NCI-H1092 (cell line): ENCODE measurements at regions not wholly inside any gene's neighbourhood (a gene's known extent, or its start where the extent isn't known, plus 50 kb on each side); places are given as distances from the start of the nearest gene placed in this dataset.
"Not testable (repeated sequence)": the region's sequence is repeated elsewhere in the genome, so short reads cannot be mapped to it uniquely, and the experiment has no call there.

Source experiments
- DNase-seq: peaks from one replicate; lab custom pipeline; 2025; lab: John Stamatoyannopoulos, UW

DNA sequence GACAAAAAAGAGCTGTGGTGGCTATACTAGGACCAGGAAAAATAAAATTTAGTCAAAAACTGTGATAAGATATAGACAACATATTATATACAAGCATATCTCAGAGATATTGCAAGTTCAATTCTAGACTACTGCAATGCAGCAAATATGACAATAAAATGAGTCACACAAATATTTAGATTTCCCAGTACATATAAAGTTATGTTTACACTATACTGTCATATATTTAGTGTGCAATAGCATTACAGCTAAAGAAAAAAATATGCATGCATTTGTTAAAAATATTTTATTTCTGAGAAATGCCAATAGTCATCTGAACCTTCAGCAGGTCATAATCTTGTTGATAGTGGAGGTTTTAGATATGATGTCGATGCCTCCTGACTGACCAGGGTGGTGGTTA is 72.1 kb downstream of the AKR1C4 start:
- DNase-seq: no peak

DNA sequence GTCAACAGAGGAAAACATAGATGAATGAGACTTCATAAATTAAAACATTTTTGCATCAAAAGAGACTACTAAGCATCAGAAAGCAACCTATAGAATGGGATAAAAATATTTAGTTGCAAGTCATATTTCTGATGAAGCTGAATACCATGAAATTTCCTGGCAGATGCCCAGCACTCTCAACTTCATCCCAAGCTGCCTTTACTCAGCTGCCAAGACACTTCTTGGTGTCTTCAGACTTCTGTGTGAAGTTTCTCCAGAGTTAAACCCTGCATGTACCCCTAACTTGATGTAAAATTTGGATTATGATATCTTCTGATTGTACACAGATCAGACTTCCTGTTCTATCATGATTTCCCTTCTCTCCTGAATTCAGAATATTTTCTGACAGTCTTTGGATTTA is 73.2 kb downstream of the AKR1C4 start:
- DNase-seq: no peak

- no peak for DNase-seq
Measured at GRCh38 chr10:5271526-5271925, 74.9 kb downstream of the AKR1C4 start.

- no peak for DNase-seq
Measured at GRCh38 chr10:5272065-5272803, 75.6 kb downstream of the AKR1C4 start.

GRCh38 chr10:5274795-5275194 is 78.2 kb downstream of the AKR1C4 start:
- DNase-seq: no peak

DNA sequence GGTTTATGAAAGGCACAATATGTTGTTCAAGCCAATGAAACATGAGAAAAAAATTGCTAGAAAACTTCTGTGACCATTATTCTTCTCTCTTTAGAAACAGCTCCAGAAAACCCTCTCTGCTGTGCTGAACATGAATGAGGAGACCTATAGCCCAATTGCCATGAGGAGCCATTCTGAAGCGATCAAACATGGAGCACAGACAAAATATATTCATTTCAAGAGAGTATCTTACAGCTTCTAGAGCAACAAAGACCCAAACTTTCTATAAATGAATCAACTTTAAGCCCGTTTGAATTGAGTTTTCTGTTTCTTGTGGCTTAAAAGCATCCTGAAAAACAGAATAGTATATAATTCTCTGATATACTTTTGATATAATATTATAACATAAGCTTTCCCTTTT is 83.4 kb upstream of the UCN3 start:
- no peak for DNase-seq

GRCh38 chr10:5282137-5282536 is 82.6 kb upstream of the UCN3 start:
- no peak for DNase-seq

- peak; percentile 11 for DNase-seq
Measured at GRCh38 chr10:5283305-5284158, 81.2 kb upstream of the UCN3 start.

DNA sequence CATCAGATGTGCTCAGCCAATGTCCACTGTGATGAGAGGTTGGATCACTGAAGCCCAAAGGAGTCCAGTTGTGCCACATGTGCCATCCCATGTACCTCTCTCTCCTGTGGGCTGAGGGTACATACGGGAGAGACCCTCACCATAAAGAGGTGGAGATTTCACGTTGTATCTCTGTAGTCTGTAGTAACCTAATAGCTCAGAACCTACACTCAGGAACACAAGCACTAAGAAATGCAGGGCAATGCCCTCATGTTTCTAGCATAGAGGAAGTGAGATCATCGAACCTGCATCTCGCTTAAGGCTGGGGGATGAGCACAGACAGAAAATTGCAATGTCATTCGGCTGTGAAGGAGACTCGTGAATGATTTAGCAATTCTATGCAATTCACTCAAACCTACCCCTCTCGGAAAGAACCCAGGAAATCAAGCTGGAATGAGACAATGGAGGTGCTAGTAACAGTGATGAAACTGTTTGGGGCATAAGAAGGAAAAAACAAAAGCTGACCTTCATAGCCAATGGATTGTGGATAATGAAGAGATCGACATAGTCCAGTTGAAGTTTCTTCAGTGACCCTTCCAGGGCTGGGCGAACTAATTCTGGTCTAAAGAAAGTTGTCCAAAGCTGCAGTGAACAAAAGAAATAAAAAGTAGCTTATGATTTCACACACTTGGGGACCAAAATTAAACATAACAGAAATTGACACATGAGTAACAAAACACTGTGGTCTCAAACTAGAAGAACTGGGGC is 80.3 kb upstream of the UCN3 start:
- no peak for DNase-seq

DNA sequence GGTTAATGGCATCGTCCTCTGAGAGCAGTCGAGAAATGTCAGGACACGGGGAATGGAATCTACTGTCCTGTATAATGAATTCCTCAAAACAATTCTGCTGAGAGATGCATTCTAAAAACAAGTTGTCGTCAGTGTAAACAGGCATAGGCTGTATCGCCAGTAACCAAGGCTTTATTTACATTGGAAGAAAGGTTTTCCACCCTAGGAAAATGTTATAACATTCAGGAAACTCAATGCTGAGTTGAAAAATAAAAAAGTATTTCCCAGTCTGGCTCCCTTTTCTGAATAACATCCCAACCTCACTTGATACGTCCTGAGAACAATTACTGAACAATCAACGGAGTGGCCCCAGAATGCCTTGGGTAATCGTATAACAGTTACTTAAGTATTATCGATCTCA is 79.6 kb upstream of the UCN3 start:
- no peak for DNase-seq

- no peak for DNase-seq
Measured at GRCh38 chr10:5288359-5288758, 76.4 kb upstream of the UCN3 start.

- DNase-seq: not testable (repeated sequence)
Measured at GRCh38 chr10:5289228-5289627, 75.5 kb upstream of the UCN3 start.

DNA sequence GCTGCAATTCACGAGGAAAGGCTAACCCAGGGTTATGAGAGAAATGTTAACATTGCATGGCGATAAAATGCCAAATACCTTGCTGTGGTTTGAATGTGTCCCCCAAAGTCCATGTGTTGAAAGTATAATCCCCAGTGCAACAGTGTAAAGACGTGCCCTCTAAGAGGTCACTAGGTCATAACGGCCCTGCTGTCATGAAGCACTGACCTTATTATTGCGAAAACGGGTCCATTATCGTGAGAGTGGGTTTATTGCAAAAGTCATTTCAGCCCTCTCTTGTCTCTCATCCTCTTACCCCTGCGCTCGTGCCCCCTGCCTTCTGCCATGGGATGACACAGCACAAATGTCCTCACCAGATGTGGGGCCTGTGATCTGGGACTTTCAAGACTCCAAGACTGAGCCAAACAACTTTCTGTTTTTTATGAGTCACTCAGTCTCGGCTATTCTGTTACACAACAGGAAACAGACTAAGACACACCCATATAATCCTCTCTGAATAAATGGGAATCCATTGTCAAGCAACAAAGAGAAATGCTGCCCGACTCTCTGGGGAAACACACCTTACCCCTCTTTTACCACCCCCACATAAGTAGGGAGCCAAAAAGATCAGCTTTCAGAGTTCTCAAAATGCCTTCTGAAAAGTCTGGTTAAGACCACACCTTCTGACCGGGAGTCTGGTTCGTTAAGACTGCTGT is 73.1 kb upstream of the UCN3 start:
- no peak for DNase-seq

DNA sequence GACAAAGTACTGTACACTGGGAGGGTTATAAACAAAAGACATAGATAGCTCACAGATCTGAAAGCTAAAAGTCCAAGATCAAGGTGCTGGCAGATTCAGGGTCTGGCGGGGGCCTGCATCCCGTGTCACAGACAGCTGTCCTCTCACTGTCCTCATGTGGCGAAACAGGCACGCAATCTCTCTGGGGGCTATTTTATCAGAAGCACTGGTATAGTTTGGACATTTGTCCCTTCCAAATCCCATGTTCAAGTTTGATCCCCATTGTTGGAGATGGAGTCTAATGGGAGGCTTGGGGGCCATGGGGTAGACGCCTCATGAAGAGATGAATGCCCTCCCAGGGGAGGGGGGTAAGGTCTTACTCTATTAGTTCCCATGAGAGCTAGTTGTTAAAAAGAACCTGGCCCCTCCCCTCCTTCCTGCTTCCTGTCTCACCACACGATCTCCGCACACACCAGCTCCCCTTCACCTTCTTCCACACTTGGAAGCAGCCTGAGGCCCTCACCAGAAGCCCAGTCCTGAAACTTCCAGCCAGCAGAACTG is 72.5 kb upstream of the UCN3 start:
- DNase-seq: no peak

GRCh38 chr10:5292970-5293369 is 71.8 kb upstream of the UCN3 start:
- not testable (repeated sequence) for DNase-seq

- no peak for DNase-seq
Measured at GRCh38 chr10:5293691-5294550, 70.8 kb upstream of the UCN3 start.

DNA sequence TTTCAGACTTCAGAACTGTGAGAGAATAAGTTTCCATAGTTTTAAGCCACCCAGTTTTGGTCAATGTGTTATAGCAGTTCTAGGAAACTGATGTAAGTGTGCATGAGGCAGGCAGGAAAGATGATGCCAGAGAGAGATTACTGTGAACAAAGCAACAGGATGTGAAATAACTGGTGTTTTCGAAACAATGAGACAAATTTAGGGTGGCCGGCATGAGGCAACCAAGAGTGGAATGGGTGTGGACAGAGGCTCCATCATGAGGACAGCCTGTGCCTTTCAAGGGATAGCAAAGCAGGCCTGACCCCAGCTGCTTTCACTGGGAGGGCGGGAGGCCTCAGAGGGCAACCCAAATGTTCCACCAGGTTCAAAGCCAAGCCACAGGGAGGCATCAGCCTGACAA is 67.3 kb upstream of the UCN3 start:
- no peak for DNase-seq

DNA sequence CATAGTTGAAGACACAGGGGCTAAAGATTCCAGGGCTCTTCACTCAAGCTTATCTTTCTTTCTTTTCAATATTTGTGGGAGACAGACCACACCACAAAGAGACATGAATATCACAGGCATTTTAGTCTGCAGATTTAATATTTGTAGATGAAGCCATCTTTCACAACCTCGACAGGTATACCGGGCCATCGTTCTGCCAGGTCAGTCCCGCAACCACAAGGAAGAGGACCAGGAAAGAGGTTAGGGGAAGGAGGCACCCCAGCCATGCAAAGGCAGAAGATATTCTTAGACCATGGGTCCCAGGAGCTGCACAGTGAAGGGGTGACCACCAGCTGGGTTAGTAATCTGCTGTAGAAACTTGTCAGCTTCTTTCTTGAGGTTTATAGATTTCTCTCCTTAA is 66.8 kb upstream of the UCN3 start:
- DNase-seq: no peak

DNA sequence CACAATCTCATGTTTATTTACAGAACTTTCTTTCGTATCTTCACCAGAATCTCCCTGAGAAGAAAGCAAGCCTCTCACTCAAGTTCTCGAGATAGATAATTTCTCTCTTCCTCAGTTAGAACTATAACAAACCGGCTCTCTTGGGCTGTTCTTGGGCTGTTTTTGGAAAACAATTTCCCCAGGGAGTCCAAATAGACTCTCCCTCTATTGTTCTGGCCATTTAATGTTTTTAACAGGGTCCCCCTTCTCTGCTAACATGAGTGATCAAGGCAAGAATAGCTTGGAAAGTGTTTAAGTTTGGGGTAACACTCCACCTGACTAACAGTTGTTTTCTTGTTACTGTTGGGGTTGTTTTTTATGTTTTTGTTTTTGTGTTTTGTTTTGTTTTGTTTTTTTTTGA is 64.8 kb upstream of the UCN3 start:
- DNase-seq: no peak

DNA sequence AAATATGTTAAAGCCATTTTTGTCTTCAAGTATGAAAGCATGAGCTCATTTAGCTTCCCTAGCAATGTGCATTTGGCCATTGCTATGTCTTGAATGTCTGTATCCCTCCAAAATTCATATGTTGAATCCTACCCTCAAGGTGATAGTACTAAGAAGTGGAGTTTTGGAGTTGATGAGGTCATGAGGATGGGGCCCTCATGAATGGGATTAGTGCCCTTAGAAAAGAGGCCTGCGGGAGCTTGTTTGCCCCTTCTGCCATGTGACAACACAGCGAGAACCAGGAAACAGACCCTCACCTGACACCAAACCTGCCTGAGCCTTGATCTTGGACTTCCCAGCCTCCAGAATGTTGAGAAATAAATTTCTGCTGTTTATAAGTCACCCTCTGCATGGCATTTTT is 61.3 kb upstream of the UCN3 start:
- DNase-seq: no peak

DNA sequence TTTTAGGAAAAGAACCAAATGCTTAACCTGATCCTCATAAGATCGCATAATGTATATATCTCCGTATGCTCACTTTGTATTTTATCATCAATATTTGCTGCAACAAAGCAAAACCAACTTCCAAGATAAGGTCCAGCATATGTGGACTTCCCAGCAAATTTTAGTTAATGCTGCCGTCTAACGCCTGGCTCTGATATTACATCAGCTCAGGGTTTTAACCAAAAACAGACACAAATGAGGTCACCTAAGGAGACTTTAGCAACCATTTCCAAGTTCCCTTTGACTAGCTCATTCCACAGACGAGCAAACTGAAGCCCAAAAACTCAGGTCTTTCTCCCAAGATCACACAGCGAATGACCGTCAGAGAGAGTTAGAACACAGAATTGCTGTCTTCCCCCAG is 59.4 kb upstream of the UCN3 start:
- DNase-seq: no peak
